ENCODE measurements at regions not wholly inside any gene's neighbourhood (a gene's known extent, or its start where the extent isn't known, plus 50 kb on each side); places are given as distances from the start of the nearest gene placed in this dataset.
"Not testable (repeated sequence)": the region's sequence is repeated elsewhere in the genome, so short reads cannot be mapped to it uniquely, and the experiment has no call there.

- Histone ChIP-seq H3K4me3 (ENCODE audit: low read length) (no peak overlapping the region), H3K9ac (ENCODE audit: low read length) (no peak overlapping the region), H3K4me1 (ENCODE audit: control insufficient read depth, insufficient read depth, low read length) (no peaks in the 10 kb centered on the region), H3K27me3 (ENCODE audit: control insufficient read depth, insufficient read depth, low read length) (no peaks in the 10 kb centered on the region), H3K27ac (ENCODE audit: low read depth, low read length) (no peak overlapping the region), H3K36me3 (ENCODE audit: control insufficient read depth, insufficient read depth, low read length) (no peaks in the 10 kb centered on the region)
Observed at GRCh38 chr5:14028938-14029584, 84.6 kb upstream of the DNAH5 start.

GRCh38 chr5:14028188-14028587 lies 83.7 kb upstream of the DNAH5 start:
- Histone ChIP-seq H3K36me3 (ENCODE audit: control insufficient read depth, insufficient read depth, low read length) (no peaks in the 10 kb centered on the region), H3K27me3 (ENCODE audit: control insufficient read depth, insufficient read depth, low read length) (no peaks in the 10 kb centered on the region), H3K27ac (ENCODE audit: low read depth, low read length) (no peak overlapping the region), H3K4me1 (ENCODE audit: control insufficient read depth, insufficient read depth, low read length) (no peaks in the 10 kb centered on the region), H3K9ac (ENCODE audit: low read length) (no peak overlapping the region), H3K4me3 (ENCODE audit: low read length) (no peak overlapping the region)

DNA sequence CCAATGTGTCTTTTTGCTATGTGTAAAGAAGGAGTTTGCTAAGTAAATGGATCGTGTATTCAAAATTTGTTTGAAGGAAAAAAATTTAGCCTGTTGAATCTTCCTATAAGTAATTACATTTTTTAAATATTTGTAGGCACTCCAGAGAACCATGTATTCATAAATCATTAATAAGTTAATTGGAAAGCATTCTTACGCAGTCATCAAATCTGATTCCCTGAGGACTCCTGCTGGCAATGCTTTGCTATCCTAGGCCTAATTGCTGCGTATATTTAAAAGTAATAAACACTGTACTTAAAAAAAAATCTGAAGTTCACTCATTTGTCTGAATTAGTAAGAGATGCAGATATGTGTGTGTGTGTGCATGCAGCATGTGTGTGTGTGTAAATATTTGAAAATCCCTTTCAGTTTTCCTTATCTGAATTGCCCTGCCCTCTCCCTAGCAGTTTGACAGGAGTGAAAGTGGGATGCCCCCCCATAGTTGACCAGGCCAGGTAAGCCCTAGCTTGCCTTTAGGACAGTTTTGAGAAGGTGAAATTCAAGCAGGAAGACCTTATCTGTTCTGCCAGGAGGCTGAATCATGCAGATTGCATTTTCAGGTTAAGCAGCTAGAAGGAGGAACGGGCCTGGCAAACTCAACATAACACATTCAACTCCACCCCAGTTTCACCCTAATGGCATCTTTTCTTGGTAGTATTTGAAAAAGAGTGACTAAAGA lies 81.2 kb upstream of the DNAH5 start:
- no peaks in the 10 kb centered on the region for H3K4me1 ChIP-seq (ENCODE audit: control insufficient read depth, insufficient read depth, low read length)
- no peaks in the 10 kb centered on the region for H3K36me3 ChIP-seq (ENCODE audit: control insufficient read depth, insufficient read depth, low read length)
- H3K27ac ChIP-seq (ENCODE audit: low read depth, low read length), result no peak overlapping the region
- no peaks in the 10 kb centered on the region for H3K27me3 ChIP-seq (ENCODE audit: control insufficient read depth, insufficient read depth, low read length)
- no peak overlapping the region for H3K9ac ChIP-seq (ENCODE audit: low read length)
- H3K4me3 ChIP-seq (ENCODE audit: low read length), result no peak overlapping the region

- no peak overlapping the region for H3K4me3 ChIP-seq (ENCODE audit: low read length)
Observed at GRCh38 chr5:14022971-14023370, 78.5 kb upstream of the DNAH5 start.

DNA sequence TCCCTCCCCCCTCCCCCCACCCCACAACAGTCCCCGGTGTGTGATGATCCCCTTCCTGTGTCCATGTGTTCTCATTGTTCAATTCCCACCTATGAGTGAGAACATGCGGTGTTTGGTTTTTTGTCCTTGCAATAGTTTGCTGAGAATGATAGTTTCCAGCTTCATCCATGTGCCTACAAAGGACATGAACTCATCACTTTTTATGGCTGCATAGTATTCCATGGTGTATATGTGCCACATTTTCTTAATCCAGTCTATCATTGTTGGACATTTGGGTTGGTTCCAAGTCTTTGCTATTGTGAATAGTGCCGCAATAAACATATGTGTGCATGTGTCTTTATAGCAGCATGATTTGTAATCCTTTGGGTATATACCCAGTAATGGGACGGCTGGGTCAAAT lies 76.5 kb upstream of the DNAH5 start:
- not testable (repeated sequence) for H3K27ac ChIP-seq (ENCODE audit: low read depth, low read length); H3K4me3 ChIP-seq (ENCODE audit: low read length); H3K27me3 ChIP-seq (ENCODE audit: control insufficient read depth, insufficient read depth, low read length); H3K36me3 ChIP-seq (ENCODE audit: control insufficient read depth, insufficient read depth, low read length); H3K4me1 ChIP-seq (ENCODE audit: control insufficient read depth, insufficient read depth, low read length); H3K9ac ChIP-seq (ENCODE audit: low read length)

More at GRCh38 chr5:14022971-14023370, 78.5 kb upstream of the DNAH5 start:
- Histone ChIP-seq H3K4me1 (ENCODE audit: control insufficient read depth, insufficient read depth, low read length) (no peaks in the 10 kb centered on the region), H3K27ac (ENCODE audit: low read depth, low read length) (no peak overlapping the region), H3K9ac (ENCODE audit: low read length) (no peak overlapping the region), H3K36me3 (ENCODE audit: control insufficient read depth, insufficient read depth, low read length) (no peaks in the 10 kb centered on the region), H3K27me3 (ENCODE audit: control insufficient read depth, insufficient read depth, low read length) (no peaks in the 10 kb centered on the region)

DNA sequence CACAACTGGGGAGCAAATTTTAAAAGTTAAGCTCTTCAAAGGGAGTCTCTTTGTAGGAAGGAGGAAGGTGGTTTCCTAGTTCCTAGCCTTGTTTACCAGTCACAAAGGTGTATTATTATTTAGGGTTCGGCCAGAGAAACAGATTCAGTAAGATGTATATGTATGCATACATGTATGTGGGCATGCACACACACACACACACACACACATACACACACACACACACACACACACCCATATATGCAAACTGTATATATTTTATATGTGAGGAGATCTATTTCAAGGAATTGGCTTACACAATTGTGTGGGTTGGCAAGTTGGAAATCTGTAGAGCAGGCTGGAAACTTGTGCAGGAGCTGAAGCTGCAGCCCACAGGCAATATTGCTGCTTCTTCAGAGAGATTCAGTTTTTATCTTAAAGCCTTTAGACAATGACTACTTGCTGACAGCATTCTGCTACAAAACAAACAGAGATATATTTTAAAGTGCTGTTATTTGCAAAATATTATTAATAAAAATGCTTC lies 75.3 kb upstream of the DNAH5 start:
- no peak overlapping the region for H3K4me3 ChIP-seq (ENCODE audit: low read length)
- H3K27me3 ChIP-seq (ENCODE audit: control insufficient read depth, insufficient read depth, low read length), result no peaks in the 10 kb centered on the region
- H3K9ac ChIP-seq (ENCODE audit: low read length), result no peak overlapping the region

GRCh38 chr5:14017904-14018303 lies 73.4 kb upstream of the DNAH5 start:
- Histone ChIP-seq H3K27me3 (ENCODE audit: control insufficient read depth, insufficient read depth, low read length) (no peaks in the 10 kb centered on the region), H3K4me1 (ENCODE audit: control insufficient read depth, insufficient read depth, low read length) (no peaks in the 10 kb centered on the region), H3K36me3 (ENCODE audit: control insufficient read depth, insufficient read depth, low read length) (no peaks in the 10 kb centered on the region), H3K27ac (ENCODE audit: low read depth, low read length) (no peak overlapping the region), H3K9ac (ENCODE audit: low read length) (no peak overlapping the region), H3K4me3 (ENCODE audit: low read length) (no peak overlapping the region)

More for the DNA sequence above, 75.3 kb upstream of the DNAH5 start:
- Histone ChIP-seq H3K36me3 (ENCODE audit: control insufficient read depth, insufficient read depth, low read length) (no peaks in the 10 kb centered on the region), H3K27ac (ENCODE audit: low read depth, low read length) (no peak overlapping the region), H3K4me1 (ENCODE audit: control insufficient read depth, insufficient read depth, low read length) (no peaks in the 10 kb centered on the region)

- no peaks in the 10 kb centered on the region for H3K27me3 ChIP-seq (ENCODE audit: control insufficient read depth, insufficient read depth, low read length)
- H3K4me1 ChIP-seq (ENCODE audit: control insufficient read depth, insufficient read depth, low read length), result no peaks in the 10 kb centered on the region
- H3K36me3 ChIP-seq (ENCODE audit: control insufficient read depth, insufficient read depth, low read length), result no peaks in the 10 kb centered on the region
- no peak overlapping the region for H3K4me3 ChIP-seq (ENCODE audit: low read length)
- H3K27ac ChIP-seq (ENCODE audit: low read depth, low read length), result no peak overlapping the region
- H3K9ac ChIP-seq (ENCODE audit: low read length), result no peak overlapping the region
Observed at GRCh38 chr5:14016549-14016948, 72.1 kb upstream of the DNAH5 start.

GRCh38 chr5:14011089-14012020 lies 66.9 kb upstream of the DNAH5 start:
- peak overlapping the region; percentile 46 for H3K27ac ChIP-seq (ENCODE audit: low read depth, low read length)
- peaks cover 2% of the 10 kb centered on the region for H3K4me1 ChIP-seq (ENCODE audit: control insufficient read depth, insufficient read depth, low read length)
- H3K9ac ChIP-seq (ENCODE audit: low read length), result no peak overlapping the region
- no peaks in the 10 kb centered on the region for H3K27me3 ChIP-seq (ENCODE audit: control insufficient read depth, insufficient read depth, low read length)
- peak overlapping the region; percentile 76 for H3K4me3 ChIP-seq (ENCODE audit: low read length)
- H3K36me3 ChIP-seq (ENCODE audit: control insufficient read depth, insufficient read depth, low read length), result no peaks in the 10 kb centered on the region

DNA sequence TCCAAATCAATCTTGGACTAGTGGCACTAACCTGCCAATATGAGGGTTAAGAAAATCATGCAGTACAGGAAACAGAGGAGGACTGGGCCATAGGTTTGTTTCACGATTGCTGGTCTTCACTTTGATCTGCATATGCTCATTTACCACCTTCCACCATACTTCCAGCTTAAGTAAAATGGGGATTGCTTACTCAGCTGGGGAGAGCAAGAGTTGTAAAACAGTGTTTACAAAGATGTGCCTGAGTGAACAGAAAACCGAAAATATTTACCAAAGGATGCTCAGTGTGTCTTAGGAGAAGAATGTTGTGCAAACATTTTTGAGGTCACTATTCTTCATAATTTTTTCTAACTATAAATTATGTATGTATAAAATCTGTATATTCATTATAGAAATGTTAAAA lies 65.1 kb upstream of the DNAH5 start:
- Histone ChIP-seq H3K4me3 (ENCODE audit: low read length) (no peak overlapping the region), H3K4me1 (ENCODE audit: control insufficient read depth, insufficient read depth, low read length) (peaks cover 2% of the 10 kb centered on the region), H3K27me3 (ENCODE audit: control insufficient read depth, insufficient read depth, low read length) (no peaks in the 10 kb centered on the region), H3K9ac (ENCODE audit: low read length) (no peak overlapping the region), H3K36me3 (ENCODE audit: control insufficient read depth, insufficient read depth, low read length) (no peaks in the 10 kb centered on the region), H3K27ac (ENCODE audit: low read depth, low read length) (no peak overlapping the region)

- Histone ChIP-seq H3K9ac (ENCODE audit: low read length) (no peak overlapping the region), H3K4me1 (ENCODE audit: control insufficient read depth, insufficient read depth, low read length) (peaks cover 2% of the 10 kb centered on the region), H3K4me3 (ENCODE audit: low read length) (no peak overlapping the region), H3K36me3 (ENCODE audit: control insufficient read depth, insufficient read depth, low read length) (no peaks in the 10 kb centered on the region), H3K27ac (ENCODE audit: low read depth, low read length) (no peak overlapping the region), H3K27me3 (ENCODE audit: control insufficient read depth, insufficient read depth, low read length) (no peaks in the 10 kb centered on the region)
Observed at GRCh38 chr5:14008819-14009311, 64.4 kb upstream of the DNAH5 start.
